ENCODE measurements at regions not wholly inside any gene's neighbourhood (a gene's known extent, or its start where the extent isn't known, plus 50 kb on each side); places are given as distances from the start of the nearest gene placed in this dataset.

DNA sequence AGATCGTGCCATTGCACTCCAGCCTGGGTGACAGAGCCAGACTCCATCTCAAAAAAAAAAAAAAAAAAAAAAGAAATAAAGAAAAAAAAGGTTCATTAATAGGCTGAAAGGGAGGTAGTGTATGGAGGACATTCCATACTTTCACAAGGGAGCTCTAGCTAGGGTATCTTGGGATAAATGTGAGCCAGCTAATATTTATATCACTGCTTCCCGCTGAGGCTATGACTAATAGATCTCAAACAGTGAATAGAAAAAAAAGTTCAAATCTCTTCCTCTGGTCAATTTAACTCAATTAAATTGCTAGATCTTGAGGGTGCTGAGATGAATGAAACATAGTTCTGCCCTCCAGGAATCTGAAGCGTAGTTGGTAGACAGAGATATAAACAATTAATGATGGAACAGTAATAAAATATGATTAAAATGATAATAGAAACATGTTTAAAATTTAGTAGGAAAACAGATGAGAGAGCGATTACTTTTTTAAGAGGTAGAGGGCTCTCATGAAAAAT, 55.7 kb upstream of the SHISA3 start:
- Histone ChIP-seq H3K36me3 (no peaks in the 10 kb centered on the region), H3K27me3 (no peaks in the 10 kb centered on the region), H3K4me3 (no peak overlapping the region), H3K9me3 (no peaks in the 10 kb centered on the region), H3K27ac (no peak overlapping the region), H3K4me1 (no peaks in the 10 kb centered on the region)
- DNase-seq (ENCODE audit: extremely low spot score in 2 of 2), result no peak
- TF ChIP-seq POLR2A (IDR thresholded peaks at IDR 0.05), result no peak
- no peak for TF ChIP-seq POLR2AphosphoS5 (IDR thresholded peaks at IDR 0.05; ENCODE audit: insufficient read depth in 1 of 2, low read depth in 1 of 2)
- TF ChIP-seq, protein P1, sequence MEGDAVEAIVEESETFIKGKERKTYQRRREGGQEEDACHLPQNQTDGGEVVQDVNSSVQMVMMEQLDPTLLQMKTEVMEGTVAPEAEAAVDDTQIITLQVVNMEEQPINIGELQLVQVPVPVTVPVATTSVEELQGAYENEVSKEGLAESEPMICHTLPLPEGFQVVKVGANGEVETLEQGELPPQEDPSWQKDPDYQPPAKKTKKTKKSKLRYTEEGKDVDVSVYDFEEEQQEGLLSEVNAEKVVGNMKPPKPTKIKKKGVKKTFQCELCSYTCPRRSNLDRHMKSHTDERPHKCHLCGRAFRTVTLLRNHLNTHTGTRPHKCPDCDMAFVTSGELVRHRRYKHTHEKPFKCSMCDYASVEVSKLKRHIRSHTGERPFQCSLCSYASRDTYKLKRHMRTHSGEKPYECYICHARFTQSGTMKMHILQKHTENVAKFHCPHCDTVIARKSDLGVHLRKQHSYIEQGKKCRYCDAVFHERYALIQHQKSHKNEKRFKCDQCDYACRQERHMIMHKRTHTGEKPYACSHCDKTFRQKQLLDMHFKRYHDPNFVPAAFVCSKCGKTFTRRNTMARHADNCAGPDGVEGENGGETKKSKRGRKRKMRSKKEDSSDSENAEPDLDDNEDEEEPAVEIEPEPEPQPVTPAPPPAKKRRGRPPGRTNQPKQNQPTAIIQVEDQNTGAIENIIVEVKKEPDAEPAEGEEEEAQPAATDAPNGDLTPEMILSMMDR (IDR thresholded peaks at IDR 0.05), result no peak
- intact Hi-C loops (cut with DNase I), result no loop called here

DNA sequence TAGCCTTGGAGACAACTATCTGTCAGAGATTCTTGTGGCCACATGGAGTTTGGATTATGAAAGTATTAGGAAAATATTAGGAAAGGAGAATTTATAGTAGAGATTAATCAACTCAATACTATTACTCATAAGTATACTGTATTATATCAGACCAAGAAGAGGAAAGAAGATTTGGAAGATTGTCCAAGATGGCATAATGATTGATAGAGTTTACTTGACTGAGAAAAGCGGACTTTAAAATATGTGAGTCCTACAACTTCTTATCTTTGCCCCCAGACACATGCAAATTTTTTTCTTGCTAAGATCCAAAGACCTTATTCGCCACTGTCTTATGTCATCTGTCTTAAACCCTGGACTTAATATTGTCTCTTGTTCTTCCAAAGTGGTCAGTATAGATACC, 54.8 kb upstream of the SHISA3 start:
- no peak for DNase-seq (ENCODE audit: extremely low spot score in 2 of 2)
- H3K9me3 ChIP-seq, result no peaks in the 10 kb centered on the region
- H3K27ac ChIP-seq, result no peak overlapping the region
- intact Hi-C loops (cut with DNase I), result no loop called here
- H3K4me1 ChIP-seq, result no peaks in the 10 kb centered on the region
- TF ChIP-seq POLR2AphosphoS5 (IDR thresholded peaks at IDR 0.05; ENCODE audit: insufficient read depth in 1 of 2, low read depth in 1 of 2), result no peak
- TF ChIP-seq POLR2A (IDR thresholded peaks at IDR 0.05), result no peak
- TF ChIP-seq, protein P1 (IDR thresholded peaks at IDR 0.05), result no peak
- no peaks in the 10 kb centered on the region for H3K27me3 ChIP-seq
- no peaks in the 10 kb centered on the region for H3K36me3 ChIP-seq
- no peak overlapping the region for H3K4me3 ChIP-seq

DNA sequence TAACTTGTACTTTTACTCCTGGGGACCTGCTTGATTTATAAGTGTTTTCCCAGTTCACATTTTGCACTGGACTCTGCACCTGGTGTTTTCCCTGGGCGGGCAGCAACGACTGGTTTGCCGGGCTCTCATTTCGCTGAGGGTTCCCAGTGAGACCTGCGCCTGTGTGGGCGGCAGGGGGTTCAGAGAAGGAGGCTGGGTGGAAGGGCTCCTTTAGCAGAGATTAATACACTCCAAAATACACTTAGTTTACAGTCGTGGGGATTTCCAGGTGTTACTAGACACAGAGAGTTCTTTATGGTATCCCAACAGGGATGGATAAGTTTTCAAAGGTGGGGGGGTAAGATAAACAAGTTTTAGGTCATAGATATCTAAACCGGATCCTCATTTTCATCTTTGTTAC, 53.0 kb upstream of the SHISA3 start:
- intact Hi-C loops (cut with DNase I), result no loop called here
- TF ChIP-seq POLR2A (IDR thresholded peaks at IDR 0.05), result no peak
- TF ChIP-seq POLR2AphosphoS5 (IDR thresholded peaks at IDR 0.05; ENCODE audit: insufficient read depth in 1 of 2, low read depth in 1 of 2), result no peak
- TF ChIP-seq, protein P1 (IDR thresholded peaks at IDR 0.05), result no peak
- Histone ChIP-seq H3K9me3 (no peaks in the 10 kb centered on the region), H3K36me3 (no peaks in the 10 kb centered on the region), H3K4me1 (no peaks in the 10 kb centered on the region), H3K27ac (no peak overlapping the region), H3K4me3 (no peak overlapping the region), H3K27me3 (no peaks in the 10 kb centered on the region)
- DNase-seq (ENCODE audit: extremely low spot score in 2 of 2), result no peak

DNA sequence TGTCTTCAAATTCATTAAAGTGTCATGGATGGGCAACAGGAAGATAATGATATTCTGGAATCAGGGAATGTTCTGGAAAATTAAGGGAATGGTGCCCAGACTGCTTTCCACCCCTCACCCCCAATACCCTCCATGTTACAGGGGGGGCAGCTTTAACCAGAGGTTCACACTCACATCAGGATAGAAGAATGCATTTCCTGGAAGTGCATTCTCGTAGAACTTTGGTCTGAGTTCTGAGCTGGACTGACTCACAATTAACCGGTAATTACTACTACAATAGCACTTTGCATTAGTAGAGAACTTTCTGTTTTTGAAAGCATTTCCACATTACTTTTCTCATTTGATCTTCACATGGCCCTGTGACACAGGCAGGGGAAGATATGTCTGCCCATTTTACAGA, 52.5 kb upstream of the SHISA3 start:
- no peaks in the 10 kb centered on the region for H3K36me3 ChIP-seq
- TF ChIP-seq, protein P1 (IDR thresholded peaks at IDR 0.05), result no peak
- no peak for TF ChIP-seq POLR2A (IDR thresholded peaks at IDR 0.05)
- no peak for TF ChIP-seq POLR2AphosphoS5 (IDR thresholded peaks at IDR 0.05; ENCODE audit: insufficient read depth in 1 of 2, low read depth in 1 of 2)
- no peak for DNase-seq (ENCODE audit: extremely low spot score in 2 of 2)
- no peaks in the 10 kb centered on the region for H3K9me3 ChIP-seq
- H3K27me3 ChIP-seq, result no peaks in the 10 kb centered on the region
- intact Hi-C loops (cut with DNase I), result no loop called here
- no peak overlapping the region for H3K4me3 ChIP-seq
- no peaks in the 10 kb centered on the region for H3K4me1 ChIP-seq
- H3K27ac ChIP-seq, result no peak overlapping the region

DNA sequence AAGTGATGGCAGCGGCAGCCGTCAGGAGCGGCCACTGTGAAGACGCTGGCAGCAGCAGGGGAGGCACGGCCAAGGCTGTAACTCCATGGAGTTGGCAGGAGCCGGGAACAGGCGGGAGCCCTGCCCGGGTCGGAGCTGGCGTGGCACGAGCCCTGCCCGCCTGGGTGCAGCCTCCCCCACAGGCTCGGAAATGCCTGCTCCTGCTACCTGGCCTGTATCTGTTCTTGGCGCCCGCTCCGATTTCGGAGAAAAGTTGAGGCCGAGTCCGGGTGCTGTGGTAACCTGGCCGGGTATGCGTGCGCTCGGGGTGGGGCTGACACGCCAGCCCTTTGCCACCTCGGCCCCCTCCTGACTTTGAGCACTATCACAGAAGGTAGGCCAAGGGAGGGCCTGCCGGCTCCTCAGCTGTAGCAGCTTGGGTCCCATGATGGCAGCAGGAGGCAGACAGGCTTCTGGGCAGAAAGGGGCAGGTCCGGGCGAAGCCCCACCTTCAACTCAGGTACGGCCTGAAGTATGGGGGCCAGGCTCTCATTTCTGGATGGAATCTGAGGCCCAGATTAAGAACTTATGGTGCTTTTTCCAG, 51.2 kb upstream of the SHISA3 start:
- TF ChIP-seq POLR2AphosphoS5 (IDR thresholded peaks at IDR 0.05; ENCODE audit: insufficient read depth in 1 of 2, low read depth in 1 of 2), result no peak
- Histone ChIP-seq H3K9me3 (no peaks in the 10 kb centered on the region), H3K27me3 (no peaks in the 10 kb centered on the region), H3K36me3 (no peaks in the 10 kb centered on the region), H3K4me3 (no peak overlapping the region), H3K4me1 (no peaks in the 10 kb centered on the region), H3K27ac (no peak overlapping the region)
- no peak for DNase-seq (ENCODE audit: extremely low spot score in 2 of 2)
- intact Hi-C loops (cut with DNase I), result no loop called here

All from vagina (tissue), 2 donors.